ENCODE measurements at regions not wholly inside any gene's neighbourhood (a gene's known extent, or its start where the extent isn't known, plus 50 kb on each side); places are given as distances from the start of the nearest gene placed in this dataset.

DNA sequence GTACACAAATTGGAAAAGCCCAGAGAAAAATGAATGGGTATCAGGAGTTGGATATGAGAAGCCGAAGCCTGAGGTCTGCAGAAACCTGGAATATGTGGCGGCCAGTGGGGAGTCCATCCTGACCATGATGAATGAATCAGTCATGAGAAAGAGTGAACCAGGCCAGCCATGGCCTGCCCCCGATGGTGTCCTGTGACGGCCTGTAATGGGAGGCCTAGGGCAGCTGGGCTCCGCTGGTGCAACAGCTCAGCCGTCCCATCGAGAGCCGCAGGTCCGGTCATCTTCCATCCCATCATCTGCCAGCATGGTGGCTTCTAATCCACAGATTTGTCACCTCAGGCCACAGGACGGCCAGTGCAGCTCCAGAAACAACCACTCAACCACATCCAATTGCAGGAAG lies 116.4 kb downstream of the PDCL3 start:
- TF ChIP-seq, protein P1, sequence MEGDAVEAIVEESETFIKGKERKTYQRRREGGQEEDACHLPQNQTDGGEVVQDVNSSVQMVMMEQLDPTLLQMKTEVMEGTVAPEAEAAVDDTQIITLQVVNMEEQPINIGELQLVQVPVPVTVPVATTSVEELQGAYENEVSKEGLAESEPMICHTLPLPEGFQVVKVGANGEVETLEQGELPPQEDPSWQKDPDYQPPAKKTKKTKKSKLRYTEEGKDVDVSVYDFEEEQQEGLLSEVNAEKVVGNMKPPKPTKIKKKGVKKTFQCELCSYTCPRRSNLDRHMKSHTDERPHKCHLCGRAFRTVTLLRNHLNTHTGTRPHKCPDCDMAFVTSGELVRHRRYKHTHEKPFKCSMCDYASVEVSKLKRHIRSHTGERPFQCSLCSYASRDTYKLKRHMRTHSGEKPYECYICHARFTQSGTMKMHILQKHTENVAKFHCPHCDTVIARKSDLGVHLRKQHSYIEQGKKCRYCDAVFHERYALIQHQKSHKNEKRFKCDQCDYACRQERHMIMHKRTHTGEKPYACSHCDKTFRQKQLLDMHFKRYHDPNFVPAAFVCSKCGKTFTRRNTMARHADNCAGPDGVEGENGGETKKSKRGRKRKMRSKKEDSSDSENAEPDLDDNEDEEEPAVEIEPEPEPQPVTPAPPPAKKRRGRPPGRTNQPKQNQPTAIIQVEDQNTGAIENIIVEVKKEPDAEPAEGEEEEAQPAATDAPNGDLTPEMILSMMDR (IDR thresholded peaks at IDR 0.05 in 2 of 3, conservative IDR thresholded peaks at IDR 0.05 in 1 of 3; ENCODE audit: control insufficient read depth in 2 of 3, extremely low read depth in 1 of 3, insufficient read depth in 1 of 3, low read depth in 3 of 3, low read length in 3 of 3): no peak
- no peak for TF ChIP-seq BCL3 (IDR thresholded peaks at IDR 0.05; ENCODE audit: borderline replicate concordance, insufficient read depth, low read depth, low read length, poor library complexity, severe bottlenecking)
- no peak for TF ChIP-seq FOXM1 (IDR thresholded peaks at IDR 0.05; ENCODE audit: low read depth, low read length)
- no peak for TF ChIP-seq ZNF24 (IDR thresholded peaks at IDR 0.05)
- TF ChIP-seq CEBPB (IDR thresholded peaks at IDR 0.05; ENCODE audit: borderline replicate concordance in 1 of 2, low read depth in 2 of 2, low read length in 2 of 2): no peak
- no peak for TF ChIP-seq POLR2AphosphoS5 (IDR thresholded peaks at IDR 0.05; ENCODE audit: low read length)
- TF ChIP-seq HDAC6 (IDR thresholded peaks at IDR 0.05; ENCODE audit: unreplicated experiment): no peak
- TF ChIP-seq CREB1 (IDR thresholded peaks at IDR 0.05; ENCODE audit: low read depth): no peak
- no peak for TF ChIP-seq EZH2 (IDR thresholded peaks at IDR 0.05; ENCODE audit: borderline replicate concordance, control insufficient read depth, low read depth, low read length)
- no peak for TF ChIP-seq POLR2A (IDR thresholded peaks at IDR 0.05; ENCODE audit: low read depth, low read length)
- TF ChIP-seq ZNF622 (IDR thresholded peaks at IDR 0.05): no peak
- TF ChIP-seq MYC (IDR thresholded peaks at IDR 0.05; ENCODE audit: insufficient read depth, insufficient read length, insufficient replicate concordance, low read length, severe bottlenecking): no peak
- TF ChIP-seq NFIC (IDR thresholded peaks at IDR 0.05; ENCODE audit: low read depth, low read length): no peak
- TF ChIP-seq BHLHE40 (IDR thresholded peaks at IDR 0.05; ENCODE audit: borderline replicate concordance in 1 of 2, low read depth in 2 of 2, low read length in 1 of 2): no peak

Data from GM12878 (cell line).